MM.1S (cell line): ENCODE measurements at regions not wholly inside any gene's neighbourhood (a gene's known extent, or its start where the extent isn't known, plus 50 kb on each side); places are given as distances from the start of the nearest gene placed in this dataset.

Experiments used
- CTCF ChIP-seq: fragments of 300-600 bp; sonication (generic); IDR thresholded peaks from 2 replicates; pipeline ENCODE4 v1.5.1; 2016; ENCODE audit warnings: antibody characterized with exemption, low read length, mixed read lengths
- EZH2 ChIP-seq: fragments of 300-600 bp; sonication (generic); optimal IDR thresholded peaks from 2 replicates; pipeline ENCODE3; 2017; ENCODE audit warnings: low read depth, mild to moderate bottlenecking, antibody characterized with exemption, low read length, mixed read lengths
- EZH2phosphoT487 ChIP-seq: fragments of 300-600 bp; sonication (generic); IDR thresholded peaks from 2 replicates; pipeline ENCODE4 v1.6.1; 2018; ENCODE audit warnings: antibody characterized with exemption, low read length

DNA sequence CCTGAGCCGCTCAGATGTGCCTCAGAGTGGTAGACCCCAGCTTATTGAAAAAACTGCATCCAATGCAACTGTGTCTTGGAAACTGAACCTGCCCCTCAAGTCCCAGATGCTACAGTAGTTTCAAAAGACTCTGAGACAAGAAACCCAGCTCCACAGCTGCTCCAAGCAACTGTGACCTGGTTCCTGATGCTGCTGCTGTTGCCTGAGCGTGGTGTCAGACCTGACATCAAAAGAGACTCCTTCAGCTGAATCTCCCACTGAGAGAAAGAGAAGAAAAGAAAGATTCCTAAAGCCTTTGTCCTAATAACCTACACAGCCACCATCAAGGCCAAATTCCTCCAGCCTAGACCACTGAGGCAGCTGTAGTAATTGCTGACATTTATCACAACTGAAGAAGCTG, 630.1 kb downstream of the STIM2 start:
- no peak for TF ChIP-seq CTCF
- TF ChIP-seq EZH2phosphoT487: no peak
- no peak for TF ChIP-seq EZH2
